Testis (tissue), 2 donors: ENCODE measurements at regions not wholly inside any gene's neighbourhood (a gene's known extent, or its start where the extent isn't known, plus 50 kb on each side); places are given as distances from the start of the nearest gene placed in this dataset.
"Not testable (repeated sequence)": the region's sequence is repeated elsewhere in the genome, so short reads cannot be mapped to it uniquely, and the experiment has no call there.

ENCODE experiments used
- DNase-seq: peaks from one replicate; pipeline ENCODE4 v3.0.0-alpha.2; 2019
- H3K27ac ChIP-seq, 2 donors: fragments of 200-600 bp; sonication (generic); one replicate each; pipeline ENCODE4 v1.5.1; 2019
- H3K27me3 ChIP-seq: fragments of 200-600 bp; sonication (generic); one replicate; pipeline ENCODE4 v1.5.1; 2019
- H3K36me3 ChIP-seq: fragments of 200-600 bp; sonication (generic); one replicate; pipeline ENCODE4 v1.5.1; 2017; ENCODE audit warnings: low read depth; ENCODE audit errors: missing control alignments
- H3K4me1 ChIP-seq: fragments of 200-600 bp; sonication (generic); one replicate; pipeline ENCODE4 v1.5.1; 2019
- H3K4me3 ChIP-seq, 2 donors: fragments of 200-600 bp; sonication (generic); one replicate each; pipeline ENCODE4 v1.5.1; 2017 to 2019
- H3K9me3 ChIP-seq: fragments of 200-600 bp; sonication (generic); one replicate; pipeline ENCODE4 v1.5.1; 2017
- CTCF ChIP-seq, 3 experiments: fragments of 450-650 bp in 2 of 3; fragments of 200-600 bp in 1 of 3; sonication (generic) in 1 of 3; IDR thresholded peaks; one replicate each; pipeline ENCODE4 v1.5.1; 2016 to 2019; ENCODE audit warnings: antibody characterized with exemption in 3 of 3, mild to moderate bottlenecking in 2 of 3, moderate library complexity in 1 of 3
- POLR2A ChIP-seq: fragments of 450-650 bp; IDR thresholded peaks from one replicate; pipeline ENCODE4 v1.6.1; 2017; ENCODE audit warnings: antibody characterized with exemption, mild to moderate bottlenecking, moderate library complexity
- WGBS, 2 donors: methylation state at CpG; one replicate each; pipeline ENCODE4 v1.1.5; 2018; 5-methylcytosine and 5-hydroxymethylcytosine counted together
- intact Hi-C: fragments of 100-400 bp; cut with DNase I; formaldehyde crosslinking; loops from one replicate; pipeline ENCODE4 v1.15.1; 2023; ENCODE audit warnings: low total_unique reads

GRCh38 chr6:19231878-19232561 is 605.1 kb upstream of the ID4 start:
- Histone ChIP-seq H3K27ac (no peak overlapping the region), H3K27me3 (no peaks in the 10 kb centered on the region), H3K36me3 (no peaks in the 10 kb centered on the region), H3K4me1 (no peaks in the 10 kb centered on the region), H3K4me3 (no peak overlapping the region), H3K9me3 (no peaks in the 10 kb centered on the region)
- TF ChIP-seq CTCF (IDR thresholded peaks at IDR 0.05): no peak
- TF ChIP-seq POLR2A: no peak
- intact Hi-C loops: no loop called here
- WGBS, 2 donors: 67 to 74% methylated on average over 5 of the region's 5 CpGs
- no peak for DNase-seq

GRCh38 chr6:19245656-19246055 is 591.5 kb upstream of the ID4 start:
- WGBS, 2 donors: 83 to 86% methylated on average over 1 of the region's 1 CpG
- Histone ChIP-seq H3K4me3 (no peak overlapping the region), H3K9me3 (no peaks in the 10 kb centered on the region), H3K36me3 (no peaks in the 10 kb centered on the region), H3K4me1 (no peaks in the 10 kb centered on the region), H3K27ac (no peak overlapping the region), H3K27me3 (no peaks in the 10 kb centered on the region)
- intact Hi-C loops: no loop called here
- no peak for DNase-seq
- TF ChIP-seq POLR2A: no peak
- TF ChIP-seq CTCF (IDR thresholded peaks at IDR 0.05): no peak

- DNase-seq, H3K4me1 ChIP-seq, H3K36me3 ChIP-seq, H3K4me3 ChIP-seq, intact Hi-C loops, H3K27me3 ChIP-seq, H3K27ac ChIP-seq, H3K9me3 ChIP-seq: not testable (repeated sequence)
- WGBS, 2 donors: 86 to 90% methylated on average over 7 to 8 of the region's 8 CpGs
Measured at GRCh38 chr6:19247181-19247580, 590.0 kb upstream of the ID4 start.

- H3K9me3 ChIP-seq, intact Hi-C loops, H3K4me1 ChIP-seq, H3K27ac ChIP-seq, H3K36me3 ChIP-seq, DNase-seq, H3K27me3 ChIP-seq, H3K4me3 ChIP-seq: not testable (repeated sequence)
- WGBS, 2 donors: 89 to 96% methylated on average over 2 of the region's 2 CpGs
Measured at GRCh38 chr6:19256123-19256522, 581.0 kb upstream of the ID4 start.

GRCh38 chr6:19261642-19262041 is 575.5 kb upstream of the ID4 start:
- no peak for TF ChIP-seq CTCF (IDR thresholded peaks at IDR 0.05)
- no peak for TF ChIP-seq POLR2A
- DNase-seq: no peak
- Histone ChIP-seq H3K27me3 (no peaks in the 10 kb centered on the region), H3K36me3 (no peaks in the 10 kb centered on the region), H3K9me3 (no peaks in the 10 kb centered on the region), H3K4me3 (no peak overlapping the region), H3K27ac (no peak overlapping the region), H3K4me1 (no peaks in the 10 kb centered on the region)
- intact Hi-C loops: no loop called here
- WGBS, 2 donors: 95 to 100% methylated on average over 1 of the region's 1 CpG

- Histone ChIP-seq H3K4me1 (peaks cover 5% of the 10 kb centered on the region), H3K36me3 (no peaks in the 10 kb centered on the region), H3K4me3 (no peak overlapping the region), H3K27ac (no peak overlapping the region), H3K27me3 (no peaks in the 10 kb centered on the region), H3K9me3 (no peaks in the 10 kb centered on the region)
- intact Hi-C loops: no loop called here
- TF ChIP-seq POLR2A: no peak
- TF ChIP-seq CTCF (IDR thresholded peaks at IDR 0.05): no peak
- no peak for DNase-seq
- WGBS, 2 donors: 63 to 64% methylated on average over 2 of the region's 2 CpGs
Measured at GRCh38 chr6:19268117-19268516, 569.1 kb upstream of the ID4 start.
